Heart right ventricle (tissue), 16 donors: ENCODE measurements at regions not wholly inside any gene's neighbourhood (a gene's known extent, or its start where the extent isn't known, plus 50 kb on each side); places are given as distances from the start of the nearest gene placed in this dataset.

Experiments used
- ATAC-seq, 8 donors: fragments of 200-7000 bp; cut with Tn5 transposase; one replicate each; pipeline ENCODE4 v1.9.1; 2020; ENCODE audit warnings: mild to moderate bottlenecking in 8 of 8, moderate library complexity in 8 of 8, moderate number of reproducible peaks in 1 of 8
- DNase-seq, 2 donors: peaks; one replicate each; pipeline ENCODE4 v3.0.0-alpha.2; 2020
- H3K27ac ChIP-seq, 10 donors: fragments of 200-600 bp; sonication (generic) in 2 of 10; one replicate each; pipeline versions ENCODE4 v1.5.0 to v1.8.0; 2020 to 2022; ENCODE audit warnings: mild to moderate bottlenecking in 3 of 10
- H3K27me3 ChIP-seq, 7 donors: fragments of 200-600 bp; one replicate each; pipeline ENCODE4 v1.8.0; 2021 to 2022; ENCODE audit warnings: mild to moderate bottlenecking in 2 of 7
- H3K36me3 ChIP-seq, 9 donors: fragments of 200-600 bp; sonication (generic) in 1 of 9; one replicate each; pipeline versions ENCODE4 v1.5.0 to v1.8.0; 2020 to 2022; ENCODE audit warnings: mild to moderate bottlenecking in 2 of 9
- H3K4me1 ChIP-seq, 9 donors: fragments of 200-600 bp; sonication (generic) in 1 of 9; one replicate each; pipeline versions ENCODE4 v1.5.0 to v1.8.0; 2020 to 2022; ENCODE audit warnings: mild to moderate bottlenecking in 4 of 9
- H3K4me3 ChIP-seq, 10 donors: fragments of 200-600 bp; sonication (generic) in 2 of 10; one replicate each; pipeline versions ENCODE4 v1.5.0 to v1.8.0; 2020 to 2022; ENCODE audit warnings: mild to moderate bottlenecking in 7 of 10, moderate library complexity in 2 of 10
- H3K9me3 ChIP-seq, 11 donors: fragments of 200-600 bp in 10 of 11; sonication (generic) in 2 of 11; one replicate each; pipeline versions ENCODE4 v1.5.0 to v1.8.0; 2013 to 2022; ENCODE audit warnings: mild to moderate bottlenecking in 2 of 11, control low read depth in 1 of 11, moderate library complexity in 1 of 11
- WGBS, 2 donors: extraction: QIAGEN DNeasy Blood & Tissue Kit; methylation state at CpG; one replicate each; pipeline ENCODE4 v1.1.7; 2013; ENCODE audit warnings: inconsistent platforms in 1 of 2; 5-methylcytosine and 5-hydroxymethylcytosine counted together
- intact Hi-C, 10 donors: fragments of 100-400 bp; cut with DNase I; formaldehyde crosslinking; loops; one replicate each; pipeline versions ENCODE4 v1.11.1 to v1.14.2; 2022
- TF ChIP-seq, protein P1 (sequence below), 9 donors: fragments of 200-600 bp; sonication (generic) in 2 of 9; IDR thresholded peaks; one replicate each; pipeline versions ENCODE4 v1.5.0 to v1.8.0; 2021 to 2022; ENCODE audit warnings: antibody characterized with exemption in 9 of 9, mild to moderate bottlenecking in 5 of 9, moderate library complexity in 1 of 9
- donor health status: Arrhythmogenic right ventricular cardiomyopathy.
- donor health status: ischemic (EF 13 %, LVEDD 7.1; RV severe dilation, severe dysfunction).
- donor health status: healthy with polysubstance abuse.
- donor health status: DM: no; HTN: yes; CAD: no.
- donor health status: DM: no; HTN: no; CAD: no.
- donor health status: ischemic (EF 25% LVEDD 6.9; RV normal size, moderate dysfunction).
- donor health status: ischemic (EF 25% LVEDD 5.7; RV mildly dilated, moderate dysfunction).
- donor health status: healthy.
- donor health status: DM: yes; HTN: yes; CAD: no.
- donor health status: Ischemic cardiomyopathy.
- donor health status: ischemic (EF 35%, LVEDD 5.7; RV mildly dilated, moderate dysfunction).
- donor health status: nonischemic (EF 11% LVEDD 7.7; RV severe dilation, severe dysfunction).
- donor health status: DM: yes; HTN: yes; CAD: no.
- donor health status: PGD.
- donor health status: ischemic (EF 29% LVEDD 5.4; RV normal size, mild dysfunction).
- donor health status: nonischemic (EF 23%, LVEDD 6.1; RV moderate dilation, normal function).

DNA sequence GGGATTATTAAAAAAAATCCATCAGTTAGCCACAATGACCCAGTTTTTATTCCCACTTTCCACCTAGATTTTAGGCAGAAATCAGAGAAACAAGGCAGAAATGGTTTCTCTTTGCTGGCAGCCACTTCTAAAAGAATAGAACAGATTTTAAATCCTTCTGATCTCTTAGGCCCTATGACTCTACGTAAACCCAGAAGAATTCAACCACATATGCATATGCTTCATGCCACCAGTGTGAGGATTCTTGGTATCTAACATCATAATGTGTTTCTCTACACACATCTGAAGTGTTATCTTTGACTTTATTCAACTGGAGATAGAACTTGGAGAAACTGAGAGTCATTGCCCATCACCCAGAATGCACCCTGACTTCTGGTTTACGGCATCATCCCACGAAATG lies 128.7 kb upstream of the TANK start:
- 93 to 99% methylated on average over 3 of the region's 3 CpGs for WGBS, 2 donors
- no peak for ATAC-seq
- no peak overlapping the region for H3K4me3 ChIP-seq
- intact Hi-C loops, result no loop called here
- TF ChIP-seq, protein P1, sequence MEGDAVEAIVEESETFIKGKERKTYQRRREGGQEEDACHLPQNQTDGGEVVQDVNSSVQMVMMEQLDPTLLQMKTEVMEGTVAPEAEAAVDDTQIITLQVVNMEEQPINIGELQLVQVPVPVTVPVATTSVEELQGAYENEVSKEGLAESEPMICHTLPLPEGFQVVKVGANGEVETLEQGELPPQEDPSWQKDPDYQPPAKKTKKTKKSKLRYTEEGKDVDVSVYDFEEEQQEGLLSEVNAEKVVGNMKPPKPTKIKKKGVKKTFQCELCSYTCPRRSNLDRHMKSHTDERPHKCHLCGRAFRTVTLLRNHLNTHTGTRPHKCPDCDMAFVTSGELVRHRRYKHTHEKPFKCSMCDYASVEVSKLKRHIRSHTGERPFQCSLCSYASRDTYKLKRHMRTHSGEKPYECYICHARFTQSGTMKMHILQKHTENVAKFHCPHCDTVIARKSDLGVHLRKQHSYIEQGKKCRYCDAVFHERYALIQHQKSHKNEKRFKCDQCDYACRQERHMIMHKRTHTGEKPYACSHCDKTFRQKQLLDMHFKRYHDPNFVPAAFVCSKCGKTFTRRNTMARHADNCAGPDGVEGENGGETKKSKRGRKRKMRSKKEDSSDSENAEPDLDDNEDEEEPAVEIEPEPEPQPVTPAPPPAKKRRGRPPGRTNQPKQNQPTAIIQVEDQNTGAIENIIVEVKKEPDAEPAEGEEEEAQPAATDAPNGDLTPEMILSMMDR (IDR thresholded peaks at IDR 0.05), result no peak
- H3K27ac ChIP-seq, result no peak overlapping the region
- no peaks in the 10 kb centered on the region for H3K4me1 ChIP-seq
- H3K9me3 ChIP-seq, result peaks cover 0 to 5% (median 0%) of the 10 kb centered on the region in 11 donors
- H3K27me3 ChIP-seq, result no peaks in the 10 kb centered on the region
- no peaks in the 10 kb centered on the region for H3K36me3 ChIP-seq
- no peak for DNase-seq

DNA sequence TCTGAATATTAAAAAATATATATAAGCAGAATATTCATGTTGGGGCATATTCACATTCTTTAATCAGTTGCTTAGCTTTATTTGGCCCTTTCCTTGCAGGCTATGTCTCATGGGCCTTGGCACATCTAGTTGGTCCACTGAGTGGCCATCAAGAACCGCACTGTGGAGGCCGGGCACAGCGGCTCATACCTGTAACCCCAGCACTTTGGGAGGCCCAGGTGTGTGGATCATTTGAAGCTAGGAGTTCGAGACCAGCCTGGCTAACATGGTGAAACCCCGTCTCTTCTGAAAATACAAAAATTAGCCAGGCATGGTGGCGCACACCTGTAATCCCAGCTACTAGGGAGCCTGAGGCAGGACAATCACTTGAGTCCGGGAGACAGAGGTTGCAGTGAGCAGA lies 127.6 kb upstream of the TANK start:
- intact Hi-C loops, result no loop called here
- DNase-seq, result no peak
- H3K9me3 ChIP-seq, result peaks cover 0 to 5% (median 0%) of the 10 kb centered on the region in 11 donors
- H3K4me1 ChIP-seq, result no peaks in the 10 kb centered on the region
- no peak for ATAC-seq
- H3K4me3 ChIP-seq, result no peak overlapping the region
- 95 to 96% methylated on average over 7 of the region's 7 CpGs for WGBS, 2 donors
- no peak overlapping the region for H3K27ac ChIP-seq
- H3K27me3 ChIP-seq, result no peaks in the 10 kb centered on the region
- TF ChIP-seq, protein P1 (IDR thresholded peaks at IDR 0.05), result no peak
- no peaks in the 10 kb centered on the region for H3K36me3 ChIP-seq

DNA sequence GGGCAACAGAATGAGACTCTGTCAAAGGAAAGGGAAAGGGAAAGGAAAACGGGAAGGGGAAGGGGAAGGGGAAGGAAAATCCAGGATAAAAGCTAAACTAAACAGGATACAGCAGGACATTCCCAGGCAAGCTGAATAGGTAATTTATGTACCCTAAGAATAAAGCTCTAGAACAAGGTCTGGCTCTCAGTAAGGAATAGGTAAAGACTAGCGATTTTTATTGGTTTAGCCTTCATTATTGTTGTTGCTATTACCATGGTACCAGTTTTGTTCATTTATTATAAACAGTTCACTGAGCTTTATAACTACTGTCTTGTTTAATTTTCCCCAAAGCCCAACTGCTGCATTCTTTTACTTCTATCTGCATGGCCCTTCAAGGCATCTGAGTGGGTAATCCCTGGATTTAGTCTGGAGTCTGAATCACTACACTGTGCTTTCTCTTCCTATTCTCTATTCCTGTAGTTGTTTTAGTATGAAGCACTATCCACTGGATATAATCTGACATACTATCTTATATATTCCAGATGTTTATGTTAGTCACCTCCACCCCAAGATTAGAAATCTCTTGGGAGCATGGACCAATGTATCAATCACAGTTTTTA lies 127.1 kb upstream of the TANK start:
- Histone ChIP-seq H3K4me1 (no peaks in the 10 kb centered on the region), H3K27me3 (no peaks in the 10 kb centered on the region), H3K4me3 (no peak overlapping the region), H3K36me3 (no peaks in the 10 kb centered on the region), H3K27ac (no peak overlapping the region), H3K9me3 (peaks cover 0 to 5% (median 0%) of the 10 kb centered on the region in 11 donors)
- DNase-seq, result no peak
- WGBS, 2 donors, result 78 to 80% methylated on average over 2 of the region's 2 CpGs
- ATAC-seq, result no peak
- TF ChIP-seq, protein P1 (IDR thresholded peaks at IDR 0.05), result no peak
- intact Hi-C loops, result no loop called here

DNA sequence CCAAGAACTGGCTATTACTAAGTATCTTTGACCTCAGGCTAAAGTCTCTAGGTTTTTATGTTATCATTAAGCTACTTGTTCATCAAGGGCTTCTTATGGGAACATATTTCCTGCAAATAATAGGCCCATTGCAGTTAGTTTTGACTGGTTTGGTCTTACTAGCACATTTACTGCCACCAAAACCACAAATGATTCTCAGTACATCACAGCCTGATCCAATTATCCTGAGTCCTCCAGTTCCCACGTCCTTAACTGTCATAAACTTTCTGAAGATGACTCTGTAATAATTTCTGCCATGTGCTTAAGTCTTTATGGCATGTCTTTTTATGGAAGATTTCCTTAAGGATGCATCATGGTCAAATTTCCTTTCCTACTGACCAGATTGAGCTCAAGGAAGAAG lies 123.3 kb upstream of the TANK start:
- DNase-seq, result no peak
- 64 to 78% methylated on average over 1 of the region's 1 CpG for WGBS, 2 donors
- no peaks in the 10 kb centered on the region for H3K27me3 ChIP-seq
- TF ChIP-seq, protein P1 (IDR thresholded peaks at IDR 0.05), result no peak
- H3K4me3 ChIP-seq, result no peak overlapping the region
- intact Hi-C loops, result no loop called here
- H3K36me3 ChIP-seq, result no peaks in the 10 kb centered on the region
- no peak for ATAC-seq
- H3K27ac ChIP-seq, result no peak overlapping the region
- H3K9me3 ChIP-seq, result peaks cover 0 to 5% (median 0%) of the 10 kb centered on the region in 11 donors
- no peaks in the 10 kb centered on the region for H3K4me1 ChIP-seq
